Neutrophil (primary cell): ENCODE measurements at regions not wholly inside any gene's neighbourhood (a gene's known extent, or its start where the extent isn't known, plus 50 kb on each side); places are given as distances from the start of the nearest gene placed in this dataset.

Experiments used
- H3K27ac ChIP-seq: fragments of 200-600 bp; sonication (generic); 2 replicates; pipeline ENCODE4 v1.5.1; 2016; ENCODE audit warnings: mild to moderate bottlenecking, moderate library complexity
- H3K27me3 ChIP-seq: fragments of 200-600 bp; sonication (generic); 2 replicates; pipeline ENCODE4 v1.6.0; 2016; ENCODE audit warnings: mild to moderate bottlenecking
- H3K36me3 ChIP-seq: fragments of 200-600 bp; sonication (generic); 2 replicates; pipeline ENCODE4 v1.5.1; 2017
- H3K4me1 ChIP-seq, 2 experiments: fragments of 200-600 bp in 1 of 2; sonication (generic) in 1 of 2; 1 replicate in 1 of 2; 2 replicates in 1 of 2; pipeline versions ENCODE4 v1.5.1 to v1.6.1; 2013 to 2016; ENCODE audit warnings: low read depth in 1 of 2, low read length in 1 of 2, mild to moderate bottlenecking in 1 of 2, moderate library complexity in 1 of 2; ENCODE audit not compliant: control insufficient read depth in 1 of 2, insufficient read depth in 1 of 2
- H3K4me3 ChIP-seq, 2 experiments: fragments of 200-600 bp in 1 of 2; sonication (generic) in 1 of 2; 1 replicate in 1 of 2; 2 replicates in 1 of 2; pipeline ENCODE4 v1.5.1; 2013 to 2016; ENCODE audit warnings: low read depth in 1 of 2, low read length in 1 of 2, mild to moderate bottlenecking in 1 of 2, moderate library complexity in 1 of 2
- H3K9me3 ChIP-seq: fragments of 200-600 bp; sonication (generic); 2 replicates; pipeline ENCODE4 v1.5.1; 2016
- TF ChIP-seq, protein P1 (sequence below): fragments of 200-600 bp; sonication (generic); IDR thresholded peaks from 2 replicates; pipeline ENCODE4 v1.5.1; 2016; ENCODE audit warnings: antibody characterized with exemption

DNA sequence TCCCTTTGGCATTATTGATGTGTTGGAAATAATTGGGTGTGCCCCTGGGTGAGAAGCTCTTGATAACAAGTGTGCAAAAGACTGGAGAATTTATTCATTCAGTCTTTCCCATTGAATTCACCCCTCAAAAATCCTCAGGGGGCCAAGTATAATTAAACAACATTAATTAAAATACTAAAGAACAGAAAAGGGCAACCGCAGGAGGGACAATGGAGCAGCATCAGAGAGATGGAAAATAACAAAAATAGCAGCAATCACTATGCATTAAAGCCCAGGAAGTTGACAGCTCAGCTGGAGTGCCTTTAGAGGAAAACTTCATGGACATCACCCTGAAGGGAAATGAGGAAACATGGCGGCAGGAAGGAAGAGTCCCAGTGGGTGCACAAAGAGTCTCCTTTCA lies 227.6 kb downstream of the MINAR1 start:
- TF ChIP-seq, protein P1, sequence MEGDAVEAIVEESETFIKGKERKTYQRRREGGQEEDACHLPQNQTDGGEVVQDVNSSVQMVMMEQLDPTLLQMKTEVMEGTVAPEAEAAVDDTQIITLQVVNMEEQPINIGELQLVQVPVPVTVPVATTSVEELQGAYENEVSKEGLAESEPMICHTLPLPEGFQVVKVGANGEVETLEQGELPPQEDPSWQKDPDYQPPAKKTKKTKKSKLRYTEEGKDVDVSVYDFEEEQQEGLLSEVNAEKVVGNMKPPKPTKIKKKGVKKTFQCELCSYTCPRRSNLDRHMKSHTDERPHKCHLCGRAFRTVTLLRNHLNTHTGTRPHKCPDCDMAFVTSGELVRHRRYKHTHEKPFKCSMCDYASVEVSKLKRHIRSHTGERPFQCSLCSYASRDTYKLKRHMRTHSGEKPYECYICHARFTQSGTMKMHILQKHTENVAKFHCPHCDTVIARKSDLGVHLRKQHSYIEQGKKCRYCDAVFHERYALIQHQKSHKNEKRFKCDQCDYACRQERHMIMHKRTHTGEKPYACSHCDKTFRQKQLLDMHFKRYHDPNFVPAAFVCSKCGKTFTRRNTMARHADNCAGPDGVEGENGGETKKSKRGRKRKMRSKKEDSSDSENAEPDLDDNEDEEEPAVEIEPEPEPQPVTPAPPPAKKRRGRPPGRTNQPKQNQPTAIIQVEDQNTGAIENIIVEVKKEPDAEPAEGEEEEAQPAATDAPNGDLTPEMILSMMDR = no peak
- Histone ChIP-seq H3K4me3 (no peak overlapping the region), H3K36me3 (no peaks in the 10 kb centered on the region), H3K4me1 (no peaks in the 10 kb centered on the region), H3K9me3 (no peaks in the 10 kb centered on the region), H3K27ac (no peak overlapping the region), H3K27me3 (peaks cover 40% of the 10 kb centered on the region)

DNA sequence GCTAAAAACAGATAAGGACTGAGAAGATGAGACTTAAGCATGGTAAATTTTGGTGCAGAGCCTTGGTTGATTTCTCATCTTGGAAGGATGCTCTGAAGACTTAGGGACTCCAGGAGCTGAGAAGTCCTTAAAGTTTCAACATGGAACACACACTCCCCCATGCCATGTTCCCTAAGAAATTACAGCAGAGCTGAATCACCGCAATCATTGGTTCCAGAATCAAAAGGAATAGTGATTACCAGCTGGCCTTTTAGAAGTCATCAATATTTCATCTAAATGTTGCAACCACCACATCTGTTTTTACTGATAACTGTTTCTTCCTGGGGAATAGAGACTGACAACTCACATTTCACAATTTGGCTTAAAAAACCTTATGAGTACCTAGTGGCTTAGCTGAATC lies 229.3 kb downstream of the MINAR1 start:
- Histone ChIP-seq H3K4me1 (no peaks in the 10 kb centered on the region), H3K4me3 (no peak overlapping the region), H3K36me3 (no peaks in the 10 kb centered on the region), H3K27me3 (peaks cover 36% of the 10 kb centered on the region), H3K9me3 (no peaks in the 10 kb centered on the region), H3K27ac (no peak overlapping the region)
- TF ChIP-seq, protein P1 = no peak

DNA sequence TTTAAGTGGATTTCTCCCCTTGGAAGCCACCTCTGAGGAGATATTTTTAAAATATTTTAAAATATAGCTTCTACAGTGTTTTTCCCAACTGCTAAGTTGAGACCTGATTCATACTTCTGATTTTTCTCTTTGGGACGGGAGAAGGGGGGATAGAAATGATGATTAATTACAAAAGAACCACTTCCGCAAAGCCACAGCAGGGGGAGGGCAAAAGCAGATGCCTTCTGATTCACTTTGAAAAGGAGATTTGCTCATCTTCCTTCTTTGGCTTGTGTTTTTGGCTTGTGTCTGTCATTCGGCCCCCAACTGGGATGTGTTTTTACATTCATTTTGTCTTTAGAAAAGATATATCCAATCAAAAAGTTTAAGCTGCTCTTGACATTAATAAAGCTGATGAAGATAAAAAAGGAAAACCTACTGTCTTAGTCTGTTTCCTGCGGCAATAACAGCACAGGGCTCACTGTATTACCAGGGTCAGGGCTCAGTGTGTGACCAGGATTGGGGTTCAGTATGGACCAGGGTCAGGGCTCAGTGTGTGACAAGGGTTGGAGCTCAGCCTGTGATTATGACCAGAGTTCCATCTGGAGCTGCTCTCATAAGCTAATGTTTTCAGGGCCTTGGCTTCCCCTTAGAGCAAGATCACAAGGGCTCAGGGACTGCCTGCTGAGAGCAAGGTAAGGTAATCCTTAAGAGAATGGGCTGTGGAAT lies 223.2 kb downstream of the MTHFS start:
- Histone ChIP-seq H3K27ac (no peak overlapping the region), H3K36me3 (no peaks in the 10 kb centered on the region), H3K27me3 (peaks cover 73% of the 10 kb centered on the region), H3K4me1 (no peaks in the 10 kb centered on the region), H3K4me3 (no peak overlapping the region), H3K9me3 (no peaks in the 10 kb centered on the region)
- TF ChIP-seq, protein P1 = no peak

DNA sequence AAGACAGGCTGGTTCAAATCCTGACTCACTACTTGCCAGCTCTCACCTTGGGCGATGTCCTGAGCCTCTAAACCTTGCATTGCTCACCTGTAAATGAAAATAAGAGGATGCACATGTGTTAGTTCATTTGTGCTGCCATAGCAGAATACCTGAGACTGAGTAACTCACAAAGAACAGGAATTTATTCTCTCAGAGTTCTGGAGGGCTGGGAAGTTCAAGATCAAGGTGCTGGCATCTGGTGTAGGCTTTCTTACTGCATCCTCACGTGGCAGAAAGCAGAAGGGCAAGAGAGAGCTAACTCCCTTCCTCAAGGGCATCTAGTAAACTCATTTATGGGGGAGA lies 222.7 kb downstream of the MTHFS start:
- TF ChIP-seq, protein P1 = no peak
- Histone ChIP-seq H3K9me3 (no peaks in the 10 kb centered on the region), H3K27me3 (peaks cover 76% of the 10 kb centered on the region), H3K4me1 (no peaks in the 10 kb centered on the region), H3K27ac (no peak overlapping the region), H3K36me3 (no peaks in the 10 kb centered on the region), H3K4me3 (no peak overlapping the region)

DNA sequence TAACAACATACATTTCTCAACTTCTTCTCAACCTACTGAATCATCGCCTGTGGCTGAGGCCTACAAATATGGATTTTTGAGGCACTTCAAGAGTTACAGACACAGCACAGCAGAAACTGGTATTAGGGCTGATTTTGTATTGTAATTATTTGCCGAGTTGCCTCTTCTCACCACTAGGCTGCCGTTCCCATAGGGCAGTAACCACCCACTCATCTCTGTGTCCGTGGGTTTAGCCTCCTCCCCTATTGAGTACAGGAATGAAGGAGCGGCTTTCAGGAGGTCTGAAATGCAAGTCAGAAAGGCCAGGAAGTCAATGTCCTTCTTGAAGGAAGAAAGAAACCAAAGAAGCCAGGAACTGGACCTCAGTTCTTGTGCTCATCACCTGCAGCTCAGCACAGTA lies 220.8 kb downstream of the MTHFS start:
- Histone ChIP-seq H3K9me3 (no peaks in the 10 kb centered on the region), H3K4me3 (no peak overlapping the region), H3K36me3 (no peaks in the 10 kb centered on the region), H3K27me3 (peaks cover 94% of the 10 kb centered on the region), H3K4me1 (no peaks in the 10 kb centered on the region), H3K27ac (no peak overlapping the region)
- TF ChIP-seq, protein P1 = no peak
